ENCODE measurements at regions not wholly inside any gene's neighbourhood (a gene's known extent, or its start where the extent isn't known, plus 50 kb on each side); places are given as distances from the start of the nearest gene placed in this dataset.
A peak's percentile ranks its signal among the peaks of the same experiment; 100 is the strongest.

DNA sequence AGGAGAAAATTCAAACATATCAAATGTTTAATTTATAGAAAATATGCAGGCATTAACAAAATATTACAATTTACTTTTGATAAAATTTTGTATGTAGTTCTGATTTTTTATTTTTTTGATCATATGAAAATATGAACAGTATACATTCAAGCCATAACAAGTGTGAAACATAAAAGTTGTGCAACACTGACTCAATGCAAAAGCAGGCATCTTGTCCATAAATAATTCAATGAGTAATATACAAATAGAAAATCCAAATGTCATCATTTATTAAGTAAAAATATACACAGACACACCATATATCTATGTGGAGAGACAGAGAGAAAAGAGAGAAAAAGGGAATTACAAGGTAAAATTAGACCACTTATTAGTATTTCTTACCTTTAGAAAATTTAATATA, 1183.9 kb downstream of the SLITRK1 start:
- peak; percentile 30 for DNase-seq (ENCODE audit: low read depth)

DNA sequence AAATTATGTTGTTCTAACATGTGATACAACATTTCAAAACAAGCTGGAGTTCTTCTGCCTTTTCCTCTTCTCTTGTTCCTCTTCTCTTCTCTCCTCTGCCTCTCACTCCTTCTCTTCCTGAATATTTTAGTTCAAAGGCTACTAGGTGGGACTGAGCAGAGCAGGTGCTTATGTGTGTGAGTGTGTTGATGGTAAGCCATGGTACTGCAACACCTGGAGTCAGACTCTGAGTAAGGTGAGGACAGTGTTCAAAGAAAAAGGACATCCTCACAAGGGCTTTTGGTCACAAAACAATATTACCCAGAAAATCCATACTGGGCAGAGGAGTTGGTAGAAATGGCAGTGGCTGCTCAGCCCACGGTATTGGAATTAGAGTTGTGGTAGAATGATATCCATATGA, 1188.7 kb downstream of the SLITRK1 start:
- DNase-seq (ENCODE audit: low read depth), result no peak

- peak; percentile 25 for DNase-seq (ENCODE audit: low read depth)
Observed at GRCh38 chr13:82688400-82688994, 1193.8 kb downstream of the SLITRK1 start.

GRCh38 chr13:82687884-82688283, 1194.4 kb downstream of the SLITRK1 start:
- DNase-seq (ENCODE audit: low read depth), result peak; percentile 2

DNA sequence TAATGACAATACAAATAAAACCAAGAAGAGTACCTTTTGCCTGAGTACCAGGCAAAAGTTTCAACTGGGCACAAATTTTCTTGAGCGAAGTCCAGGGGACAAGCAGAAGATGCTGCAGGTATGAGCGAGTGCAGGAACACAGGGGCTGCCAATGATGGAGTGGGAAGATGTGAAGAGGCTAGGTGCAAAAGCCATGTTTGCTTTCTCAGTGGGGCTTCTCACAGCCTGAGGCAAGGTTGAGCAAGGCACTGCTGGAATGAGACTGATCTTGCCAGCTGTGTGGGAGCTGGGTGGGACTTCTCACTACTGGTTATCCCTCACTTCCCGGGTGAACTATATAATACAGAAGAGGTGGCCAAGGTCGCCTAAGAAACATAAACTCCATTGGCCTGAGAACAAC, 1200.7 kb downstream of the SLITRK1 start:
- no peak for DNase-seq (ENCODE audit: low read depth)

GRCh38 chr13:82678052-82678451, 1204.2 kb downstream of the SLITRK1 start:
- DNase-seq (ENCODE audit: low read depth), result no peak

DNA sequence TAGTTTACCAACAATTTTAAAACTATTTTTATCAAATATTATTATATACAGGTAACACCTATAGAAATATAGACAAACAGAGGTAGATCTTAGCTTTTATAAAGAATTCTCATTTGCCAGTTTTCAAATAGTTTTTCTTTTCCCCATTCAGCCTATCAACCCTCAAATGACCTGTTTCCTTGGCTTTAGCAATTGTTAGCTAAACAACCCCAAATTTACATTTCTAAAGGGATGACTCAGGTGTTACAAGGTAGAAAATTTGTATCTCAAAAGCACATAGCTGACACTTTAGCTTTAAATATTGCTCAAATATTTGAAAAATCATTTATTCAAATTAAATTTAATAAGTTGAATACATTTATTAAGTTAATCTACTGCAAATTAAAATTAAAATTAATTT, 1207.2 kb downstream of the SLITRK1 start:
- no peak for DNase-seq (ENCODE audit: low read depth)

DNA sequence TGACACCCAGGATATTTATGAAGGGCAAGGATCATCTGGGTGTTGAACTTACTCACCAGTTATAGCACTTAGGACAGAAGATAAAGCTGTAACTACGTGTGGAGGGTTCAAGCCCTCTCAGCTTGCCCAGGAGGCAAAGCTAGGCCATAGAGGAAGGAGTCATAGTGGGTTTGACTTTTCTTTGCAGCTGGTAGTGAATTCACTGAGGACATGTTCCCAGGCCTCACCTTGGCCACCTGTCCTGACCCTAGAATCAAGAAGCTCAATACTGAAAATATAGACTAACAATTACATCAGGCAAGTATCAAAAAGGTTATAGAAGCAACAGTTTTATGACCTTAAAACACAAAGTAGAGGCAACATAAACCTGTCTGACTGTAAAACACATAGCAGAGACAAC, 1207.7 kb downstream of the SLITRK1 start:
- no peak for DNase-seq (ENCODE audit: low read depth)

DNA sequence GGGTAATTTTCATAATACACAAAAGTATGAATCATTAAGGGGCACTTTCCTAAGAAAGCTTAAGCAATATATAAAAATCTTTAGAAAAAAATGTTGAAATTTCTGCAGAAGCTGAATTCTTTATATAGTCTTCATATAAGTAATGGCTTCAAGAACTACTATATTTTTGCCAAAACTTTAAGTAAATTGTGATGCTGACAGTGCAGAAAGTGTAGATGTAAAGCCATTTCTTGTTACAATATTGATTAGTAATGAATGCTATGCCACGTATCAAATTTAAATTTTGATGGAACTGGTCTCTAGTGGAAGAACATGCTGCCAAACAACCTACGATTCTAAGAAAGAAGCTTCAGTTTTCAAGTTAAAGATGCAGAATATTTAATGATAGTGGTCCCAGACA, 1210.0 kb downstream of the SLITRK1 start:
- DNase-seq (ENCODE audit: low read depth), result no peak

DNA sequence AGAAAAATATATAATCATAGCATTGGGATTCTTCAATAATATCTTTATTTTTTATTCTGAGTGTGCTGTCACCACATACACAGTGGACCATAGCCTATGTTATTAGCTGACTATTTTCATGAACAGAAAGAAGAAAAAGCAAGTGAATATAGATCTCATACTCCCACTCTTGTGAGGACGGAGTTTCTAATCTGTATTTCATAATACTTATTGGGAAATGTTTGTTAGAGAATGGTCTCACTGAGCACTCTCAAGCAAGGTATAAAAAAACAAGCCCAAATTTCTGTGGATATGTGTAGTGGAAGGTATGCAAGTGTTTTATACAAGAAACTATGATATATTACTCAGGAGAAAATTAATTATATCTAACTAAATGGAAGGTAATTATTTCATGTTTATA, 1218.1 kb downstream of the SLITRK1 start:
- peak; percentile 2 for DNase-seq (ENCODE audit: low read depth)

DNA sequence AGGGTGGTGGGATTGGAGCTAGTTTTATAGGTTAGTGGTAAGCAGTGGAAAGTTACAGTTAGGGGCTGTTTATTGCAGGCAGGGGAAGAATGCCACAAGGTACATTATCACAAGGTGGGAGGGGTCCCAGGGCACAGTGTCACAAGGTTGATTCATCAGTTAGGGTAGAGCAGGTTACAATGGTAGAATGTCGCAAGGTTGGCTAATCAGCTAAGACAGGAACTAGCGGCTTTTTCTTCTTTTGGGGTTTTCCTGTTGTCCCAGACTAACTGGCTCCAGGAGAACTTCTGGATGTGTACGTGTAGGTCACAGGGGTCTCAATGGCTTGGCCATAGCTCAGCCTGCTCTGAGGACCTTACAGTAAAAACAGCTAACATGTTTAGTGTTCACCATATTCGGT, 1221.1 kb downstream of the SLITRK1 start:
- no peak for DNase-seq (ENCODE audit: low read depth)

DNA sequence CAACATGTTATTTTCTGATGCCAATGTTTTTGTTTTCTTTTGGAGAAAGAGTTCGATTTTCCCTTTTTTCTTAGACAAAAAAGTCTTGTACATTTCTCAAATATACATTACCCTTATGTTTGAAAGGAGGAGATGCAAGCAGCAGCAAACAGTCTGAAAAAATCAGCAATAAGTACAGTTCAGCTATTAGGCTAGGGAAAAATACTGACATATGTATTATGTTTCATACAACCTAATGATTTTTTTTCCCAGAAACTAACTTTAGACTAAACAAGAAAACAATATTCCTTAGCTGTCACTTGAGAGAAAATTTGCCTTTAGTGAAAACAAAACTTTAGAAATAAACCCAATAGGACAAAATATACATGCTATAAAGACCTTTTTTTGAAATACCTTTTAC, 1223.5 kb downstream of the SLITRK1 start:
- DNase-seq (ENCODE audit: low read depth), result no peak

DNA sequence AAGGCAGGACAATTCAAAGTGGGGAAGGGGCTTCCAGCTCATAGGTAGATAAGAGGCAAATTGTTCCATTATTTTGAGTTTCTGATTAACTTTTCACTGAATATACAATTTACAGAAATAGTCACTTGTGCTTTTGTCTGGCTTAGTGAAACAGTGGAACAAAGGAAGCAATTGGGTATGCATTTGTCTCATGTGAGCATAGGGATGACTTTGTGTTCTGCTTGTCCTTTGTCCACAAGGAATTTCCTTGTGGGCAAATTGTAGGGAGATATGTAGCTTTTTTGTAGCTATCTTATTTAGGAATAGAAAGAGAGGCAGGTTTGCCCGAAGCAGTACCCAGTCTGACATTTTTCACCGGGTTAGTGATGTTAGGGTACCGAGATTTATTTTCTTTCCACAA, 1224.8 kb downstream of the SLITRK1 start:
- no peak for DNase-seq (ENCODE audit: low read depth)

DNA sequence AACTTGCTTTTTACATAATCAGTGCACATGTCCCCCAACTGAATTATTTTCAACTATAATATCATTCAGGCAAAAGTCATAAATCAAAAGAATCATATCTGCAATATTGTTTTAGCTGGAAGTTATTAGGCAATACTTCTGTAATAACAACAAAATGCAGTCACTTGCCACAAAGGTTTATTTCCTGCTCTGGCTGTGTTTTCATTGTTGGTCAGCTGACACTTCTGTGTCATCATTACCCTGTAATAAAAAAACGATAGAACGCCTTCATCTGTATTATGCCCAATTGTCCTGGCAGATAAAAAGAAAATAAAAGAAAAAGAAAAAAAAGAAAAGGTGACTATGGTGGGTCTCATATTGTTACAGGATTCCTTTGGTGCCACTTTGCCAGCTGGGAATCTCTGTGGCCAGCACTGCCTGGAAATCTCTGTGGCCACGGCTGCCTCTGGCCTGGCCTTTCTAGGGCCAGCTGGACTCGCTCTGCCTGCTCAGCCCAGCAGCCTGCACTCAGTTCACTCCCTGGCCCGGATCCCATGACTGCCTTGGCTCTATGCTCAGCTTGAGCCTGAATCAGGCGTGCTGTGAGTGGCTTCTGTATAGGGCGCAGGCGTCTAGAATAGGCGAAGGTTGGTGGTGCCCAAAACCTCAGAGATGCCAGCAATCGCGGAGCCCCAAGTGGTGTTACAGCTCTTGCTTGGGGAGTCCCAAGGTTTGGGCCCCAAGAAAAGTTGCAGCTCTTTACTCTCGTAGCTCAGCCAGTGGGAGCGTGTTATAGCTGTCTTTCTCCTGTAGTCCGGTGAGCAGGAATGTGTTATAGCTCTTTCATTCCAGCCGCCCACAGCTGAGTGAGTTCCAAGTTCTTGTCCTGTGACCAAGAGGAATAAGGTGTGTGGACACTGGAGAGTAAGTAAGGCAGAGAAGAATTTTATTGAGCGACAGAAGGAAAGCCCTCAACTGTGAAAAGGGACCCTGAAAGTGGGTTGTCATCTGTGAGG, 1227.1 kb downstream of the SLITRK1 start:
- DNase-seq (ENCODE audit: low read depth), result peak; percentile 75

DNA sequence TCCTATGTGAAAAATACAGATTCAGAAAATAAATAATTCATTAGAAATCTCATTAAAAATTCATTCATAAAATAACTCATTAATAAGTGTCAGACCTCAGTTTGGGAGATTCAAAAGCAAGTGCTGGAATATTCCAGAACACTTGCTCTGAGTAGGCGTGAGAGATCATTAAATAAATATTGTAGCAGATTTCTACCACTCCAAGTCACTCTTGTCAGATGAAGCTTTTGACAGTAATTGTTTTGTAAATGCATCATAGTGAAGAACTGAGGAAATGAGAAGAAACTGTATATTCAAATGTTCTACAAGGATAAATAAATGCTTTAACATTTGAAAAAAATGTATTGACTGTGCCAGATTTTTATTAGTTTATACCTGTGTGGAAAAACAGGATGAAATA, 1228.1 kb downstream of the SLITRK1 start:
- DNase-seq (ENCODE audit: low read depth), result no peak

DNA sequence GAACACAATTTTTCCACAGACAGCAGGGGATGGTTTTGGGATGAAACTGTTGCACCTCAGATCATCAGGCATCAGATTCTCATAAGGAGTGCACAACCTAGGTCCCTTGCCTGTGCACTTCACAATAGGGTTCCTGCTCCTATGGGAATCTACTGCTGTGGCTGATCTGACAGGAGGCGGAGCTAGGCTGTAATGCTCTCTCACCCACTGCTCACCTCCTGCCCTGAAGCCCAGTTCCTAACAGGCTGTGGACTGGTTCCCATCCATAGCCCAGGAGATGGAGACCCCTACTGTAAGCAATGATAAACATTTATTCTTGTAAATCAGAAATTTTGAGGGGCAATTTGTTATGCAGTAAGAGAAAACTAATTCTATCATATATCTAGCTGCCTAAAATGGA, 1234.7 kb downstream of the SLITRK1 start:
- no peak for DNase-seq (ENCODE audit: low read depth)

- peak; percentile 72 for DNase-seq (ENCODE audit: low read depth)
Observed at GRCh38 chr13:82636119-82636518, 1246.2 kb downstream of the SLITRK1 start.

- peak; percentile 25 for DNase-seq (ENCODE audit: low read depth)
Observed at GRCh38 chr13:82634946-82635345, 1247.3 kb downstream of the SLITRK1 start.

GRCh38 chr13:82627183-82627582, 1255.1 kb downstream of the SLITRK1 start:
- peak; percentile 87 for DNase-seq (ENCODE audit: low read depth)

GRCh38 chr13:82625717-82626116, 1256.6 kb downstream of the SLITRK1 start:
- no peak for DNase-seq (ENCODE audit: low read depth)

- no peak for DNase-seq (ENCODE audit: low read depth)
Observed at GRCh38 chr13:82615043-82615442, 1267.2 kb downstream of the SLITRK1 start.

DNA sequence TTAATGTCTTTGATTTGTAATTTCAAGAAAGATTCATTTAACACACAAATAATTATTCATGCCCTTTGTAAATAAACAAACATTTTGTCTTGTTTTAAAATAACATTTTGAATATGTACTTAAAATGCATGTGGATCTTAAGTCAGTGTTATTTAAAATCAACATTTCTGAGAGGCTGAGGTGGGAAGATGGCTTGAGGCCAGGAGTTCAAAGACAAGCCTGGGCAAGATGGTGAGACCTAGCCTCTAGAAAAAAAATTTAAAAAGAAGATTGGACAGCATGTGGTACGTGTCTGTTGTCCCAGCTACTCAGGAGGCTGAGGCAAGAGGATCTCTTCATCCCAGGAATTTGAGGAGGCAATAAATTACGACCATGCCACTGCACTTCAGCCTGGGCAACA, 1268.2 kb downstream of the SLITRK1 start:
- no peak for DNase-seq (ENCODE audit: low read depth)

- no peak for DNase-seq (ENCODE audit: low read depth)
Observed at GRCh38 chr13:82606008-82606407, 1276.3 kb downstream of the SLITRK1 start.

DNA sequence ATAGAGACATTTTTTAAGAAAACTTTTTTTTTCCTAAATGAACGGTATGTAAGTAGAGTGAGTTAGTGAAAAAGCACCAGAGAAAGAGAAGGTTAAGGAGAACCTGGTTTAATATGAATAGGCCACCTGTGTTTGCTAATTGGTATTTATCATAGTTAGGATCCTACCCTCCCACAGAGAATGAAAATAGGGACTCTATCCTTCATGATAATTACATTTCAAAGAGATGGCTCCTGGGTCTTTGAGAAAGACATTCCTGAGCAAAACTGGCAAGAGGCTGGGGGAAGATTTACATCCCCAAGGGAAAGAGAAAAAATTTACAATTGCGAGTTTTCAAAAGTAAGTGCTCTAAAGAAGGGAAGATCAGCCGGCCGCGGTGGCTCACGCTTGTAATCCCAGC, 1284.5 kb downstream of the SLITRK1 start:
- DNase-seq (ENCODE audit: low read depth), result no peak

All from iris pigment epithelial cell (primary cell).